GM18870 (cell line): ENCODE measurements at regions not wholly inside any gene's neighbourhood (a gene's known extent, or its start where the extent isn't known, plus 50 kb on each side); places are given as distances from the start of the nearest gene placed in this dataset.

ENCODE experiments used
- ATAC-seq: cut with Tn5 transposase; IDR thresholded peaks from one replicate; pipeline ENCODE4 v1.9.1; 2021; ENCODE audit warnings: moderate library complexity; ENCODE audit not compliant: unreplicated experiment

GRCh38 chr2:220932041-220932440 lies 640.1 kb downstream of the EPHA4 start:
- no peak for ATAC-seq

- peak; percentile 86 for ATAC-seq
Measured at GRCh38 chr2:220935789-220936321, 636.2 kb downstream of the EPHA4 start.

GRCh38 chr2:220936641-220937197 lies 635.4 kb downstream of the EPHA4 start:
- no peak for ATAC-seq

- no peak for ATAC-seq
Measured at GRCh38 chr2:220937245-220937644, 634.9 kb downstream of the EPHA4 start.

GRCh38 chr2:220940646-220941045 lies 631.5 kb downstream of the EPHA4 start:
- no peak for ATAC-seq

- no peak for ATAC-seq
Measured at GRCh38 chr2:220941683-220942082, 630.4 kb downstream of the EPHA4 start.

GRCh38 chr2:220946552-220946951 lies 625.6 kb downstream of the EPHA4 start:
- no peak for ATAC-seq

GRCh38 chr2:220948579-220948978 lies 623.5 kb downstream of the EPHA4 start:
- no peak for ATAC-seq

GRCh38 chr2:220949466-220949865 lies 622.6 kb downstream of the EPHA4 start:
- no peak for ATAC-seq

- no peak for ATAC-seq
Measured at GRCh38 chr2:220955776-220956175, 616.3 kb downstream of the EPHA4 start.

- no peak for ATAC-seq
Measured at GRCh38 chr2:220956429-220956828, 615.7 kb downstream of the EPHA4 start.

- no peak for ATAC-seq
Measured at GRCh38 chr2:220959391-220959802, 612.7 kb downstream of the EPHA4 start.

GRCh38 chr2:220961143-220961860 lies 610.8 kb downstream of the EPHA4 start:
- no peak for ATAC-seq

- no peak for ATAC-seq
Measured at GRCh38 chr2:220962556-220962955, 609.5 kb downstream of the EPHA4 start.

- no peak for ATAC-seq
Measured at GRCh38 chr2:220963076-220963475, 609.0 kb downstream of the EPHA4 start.

GRCh38 chr2:220963930-220964329 lies 608.2 kb downstream of the EPHA4 start:
- no peak for ATAC-seq

- ATAC-seq, result no peak
Measured at GRCh38 chr2:220966636-220967035, 605.5 kb downstream of the EPHA4 start.

GRCh38 chr2:220969348-220969747 lies 602.8 kb downstream of the EPHA4 start:
- ATAC-seq, result no peak

GRCh38 chr2:220980966-220981675 lies 591.0 kb downstream of the EPHA4 start:
- no peak for ATAC-seq

- ATAC-seq, result no peak
Measured at GRCh38 chr2:220981926-220982325, 590.2 kb downstream of the EPHA4 start.

- ATAC-seq, result no peak
Measured at GRCh38 chr2:220985561-220985960, 586.5 kb downstream of the EPHA4 start.

GRCh38 chr2:220987839-220988238 lies 584.3 kb downstream of the EPHA4 start:
- no peak for ATAC-seq
